Tibial nerve (tissue), 4 donors: ENCODE measurements at regions not wholly inside any gene's neighbourhood (a gene's known extent, or its start where the extent isn't known, plus 50 kb on each side); places are given as distances from the start of the nearest gene placed in this dataset.

Experiments
- CTCF ChIP-seq, 5 experiments: fragments of 200-600 bp in 3 of 5; fragments of 450-650 bp in 2 of 5; sonication (generic) in 3 of 5; IDR thresholded peaks; one replicate each; pipeline ENCODE4 v1.5.1; 2016 to 2019; ENCODE audit warnings: antibody characterized with exemption in 5 of 5, mild to moderate bottlenecking in 3 of 5, moderate library complexity in 2 of 5
- EP300 ChIP-seq, 2 donors: sonication (generic); formaldehyde crosslinking; IDR thresholded peaks; one replicate each; pipeline ENCODE4 v1.6.1; 2017; ENCODE audit warnings: antibody characterized with exemption in 2 of 2, mild to moderate bottlenecking in 1 of 2
- POLR2A ChIP-seq, 2 donors: fragments of 450-650 bp; IDR thresholded peaks; one replicate each; pipeline ENCODE4 v1.6.1; 2017; ENCODE audit warnings: antibody characterized with exemption in 2 of 2, mild to moderate bottlenecking in 2 of 2, moderate library complexity in 2 of 2

- TF ChIP-seq CTCF (IDR thresholded peaks at IDR 0.05) (no peak), POLR2A (IDR thresholded peaks at IDR 0.05) (no peak), EP300 (IDR thresholded peaks at IDR 0.05) (no peak)
Measured at GRCh38 chr4:19194672-19195071, 1057.0 kb upstream of the SLIT2 start.
